ENCODE measurements at regions not wholly inside any gene's neighbourhood (a gene's known extent, or its start where the extent isn't known, plus 50 kb on each side); places are given as distances from the start of the nearest gene placed in this dataset.

DNA sequence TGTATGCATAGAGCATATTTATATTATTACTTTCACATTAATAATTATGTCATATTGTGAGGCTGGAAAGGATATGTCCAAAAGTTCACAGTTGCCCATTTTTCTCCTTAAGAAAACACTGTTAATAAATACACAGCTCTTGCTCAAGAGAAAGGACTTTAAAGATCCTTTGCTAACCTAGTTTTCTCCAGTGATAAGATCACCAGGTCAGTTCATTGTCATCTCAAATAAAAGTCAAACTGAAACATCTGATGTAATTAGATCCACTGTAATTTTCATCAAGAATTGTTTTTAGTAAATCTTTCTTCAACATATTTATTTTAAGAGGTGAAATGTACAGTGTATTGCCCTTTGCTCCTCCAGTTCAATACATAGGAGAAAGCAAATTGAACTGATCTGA lies 82.8 kb upstream of the KLHL1 start:
- TF ChIP-seq, protein P1, sequence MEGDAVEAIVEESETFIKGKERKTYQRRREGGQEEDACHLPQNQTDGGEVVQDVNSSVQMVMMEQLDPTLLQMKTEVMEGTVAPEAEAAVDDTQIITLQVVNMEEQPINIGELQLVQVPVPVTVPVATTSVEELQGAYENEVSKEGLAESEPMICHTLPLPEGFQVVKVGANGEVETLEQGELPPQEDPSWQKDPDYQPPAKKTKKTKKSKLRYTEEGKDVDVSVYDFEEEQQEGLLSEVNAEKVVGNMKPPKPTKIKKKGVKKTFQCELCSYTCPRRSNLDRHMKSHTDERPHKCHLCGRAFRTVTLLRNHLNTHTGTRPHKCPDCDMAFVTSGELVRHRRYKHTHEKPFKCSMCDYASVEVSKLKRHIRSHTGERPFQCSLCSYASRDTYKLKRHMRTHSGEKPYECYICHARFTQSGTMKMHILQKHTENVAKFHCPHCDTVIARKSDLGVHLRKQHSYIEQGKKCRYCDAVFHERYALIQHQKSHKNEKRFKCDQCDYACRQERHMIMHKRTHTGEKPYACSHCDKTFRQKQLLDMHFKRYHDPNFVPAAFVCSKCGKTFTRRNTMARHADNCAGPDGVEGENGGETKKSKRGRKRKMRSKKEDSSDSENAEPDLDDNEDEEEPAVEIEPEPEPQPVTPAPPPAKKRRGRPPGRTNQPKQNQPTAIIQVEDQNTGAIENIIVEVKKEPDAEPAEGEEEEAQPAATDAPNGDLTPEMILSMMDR (IDR thresholded peaks at IDR 0.05; ENCODE audit: borderline replicate concordance, extremely low read depth, low read length, poor library complexity, severe bottlenecking) = no peak
- no peak for TF ChIP-seq EZH2 (IDR thresholded peaks at IDR 0.05; ENCODE audit: borderline replicate concordance, low read depth, low read length, severe bottlenecking)

All from DND-41 (cell line).